Thyroid gland (tissue), 4 donors: ENCODE measurements at regions not wholly inside any gene's neighbourhood (a gene's known extent, or its start where the extent isn't known, plus 50 kb on each side); places are given as distances from the start of the nearest gene placed in this dataset.

Source experiments
- DNase-seq, 2 donors: peaks; one replicate each; pipeline ENCODE4 v3.0.0-alpha.2; 2019
- H3K27ac ChIP-seq, 3 donors: fragments of 200-600 bp; sonication (generic); 1 replicate in 2 of 3; 2 replicates in 1 of 3; pipeline ENCODE4 v1.5.1; 2016 to 2019; ENCODE audit warnings: mild to moderate bottlenecking in 1 of 3, moderate library complexity in 1 of 3
- H3K27me3 ChIP-seq: fragments of 200-600 bp; sonication (generic); one replicate; pipeline ENCODE4 v1.5.1; 2019
- H3K36me3 ChIP-seq, 2 donors: fragments of 200-600 bp; sonication (generic); one replicate each; pipeline ENCODE4 v1.5.1; 2016 to 2019
- H3K4me1 ChIP-seq, 2 donors: fragments of 200-600 bp; sonication (generic); one replicate each; pipeline ENCODE4 v1.5.1; 2017 to 2019
- H3K4me3 ChIP-seq, 3 donors: fragments of 200-600 bp; sonication (generic); replicated peaks in 1 of 3; 1 replicate in 2 of 3; 2 replicates in 1 of 3; pipeline ENCODE4 v1.5.1; 2016; ENCODE audit warnings: mild to moderate bottlenecking in 1 of 3
- H3K9me3 ChIP-seq: fragments of 200-600 bp; sonication (generic); one replicate; pipeline ENCODE4 v1.5.1; 2017
- POLR2A ChIP-seq, 2 donors: fragments of 450-650 bp; IDR thresholded peaks; one replicate each; pipeline ENCODE4 v1.6.1; 2017; ENCODE audit warnings: antibody characterized with exemption in 2 of 2, mild to moderate bottlenecking in 2 of 2, moderate library complexity in 1 of 2
- WGBS, 2 donors: methylation state at CpG; one replicate each; pipeline ENCODE4 v1.1.5; 2017; 5-methylcytosine and 5-hydroxymethylcytosine counted together
- intact Hi-C: fragments of 100-400 bp; cut with DNase I; formaldehyde crosslinking; loops from one replicate; pipeline ENCODE4 v1.15.1; 2023
- TF ChIP-seq, protein P1 (sequence below), 6 experiments: fragments of 200-600 bp in 3 of 6; fragments of 450-650 bp in 3 of 6; sonication (generic) in 3 of 6; IDR thresholded peaks; one replicate each; pipeline ENCODE4 v1.5.1; 2016 to 2019; ENCODE audit warnings: antibody characterized with exemption in 6 of 6, mild to moderate bottlenecking in 2 of 6, inconsistent platforms in 1 of 6, moderate library complexity in 1 of 6

DNA sequence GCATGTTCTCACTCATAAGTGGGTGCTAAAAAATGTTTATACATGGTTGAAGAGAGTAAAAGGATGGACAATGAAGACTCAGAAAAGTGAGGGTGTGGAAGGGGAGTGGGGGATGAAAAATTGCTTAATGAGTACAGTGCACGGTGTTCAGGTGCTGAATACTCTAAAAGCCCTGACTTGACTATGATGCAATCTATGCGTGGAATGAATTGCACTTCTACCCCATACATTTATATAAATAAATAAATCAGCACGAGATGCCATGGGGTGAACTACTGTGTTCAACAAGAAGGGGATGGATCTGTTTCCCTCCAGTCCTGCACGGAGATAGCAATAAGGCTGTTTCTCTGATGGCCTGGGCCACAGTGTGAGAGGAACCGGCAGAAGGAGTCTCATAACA lies 254.3 kb upstream of the LYZL1 start:
- Histone ChIP-seq H3K4me1 (no peaks in the 10 kb centered on the region), H3K4me3 (no peak overlapping the region), H3K36me3 (no peaks in the 10 kb centered on the region), H3K27me3 (no peaks in the 10 kb centered on the region), H3K27ac (no peak overlapping the region), H3K9me3 (no peaks in the 10 kb centered on the region)
- no peak for DNase-seq
- no peak for TF ChIP-seq POLR2A (IDR thresholded peaks at IDR 0.05)
- TF ChIP-seq, protein P1, sequence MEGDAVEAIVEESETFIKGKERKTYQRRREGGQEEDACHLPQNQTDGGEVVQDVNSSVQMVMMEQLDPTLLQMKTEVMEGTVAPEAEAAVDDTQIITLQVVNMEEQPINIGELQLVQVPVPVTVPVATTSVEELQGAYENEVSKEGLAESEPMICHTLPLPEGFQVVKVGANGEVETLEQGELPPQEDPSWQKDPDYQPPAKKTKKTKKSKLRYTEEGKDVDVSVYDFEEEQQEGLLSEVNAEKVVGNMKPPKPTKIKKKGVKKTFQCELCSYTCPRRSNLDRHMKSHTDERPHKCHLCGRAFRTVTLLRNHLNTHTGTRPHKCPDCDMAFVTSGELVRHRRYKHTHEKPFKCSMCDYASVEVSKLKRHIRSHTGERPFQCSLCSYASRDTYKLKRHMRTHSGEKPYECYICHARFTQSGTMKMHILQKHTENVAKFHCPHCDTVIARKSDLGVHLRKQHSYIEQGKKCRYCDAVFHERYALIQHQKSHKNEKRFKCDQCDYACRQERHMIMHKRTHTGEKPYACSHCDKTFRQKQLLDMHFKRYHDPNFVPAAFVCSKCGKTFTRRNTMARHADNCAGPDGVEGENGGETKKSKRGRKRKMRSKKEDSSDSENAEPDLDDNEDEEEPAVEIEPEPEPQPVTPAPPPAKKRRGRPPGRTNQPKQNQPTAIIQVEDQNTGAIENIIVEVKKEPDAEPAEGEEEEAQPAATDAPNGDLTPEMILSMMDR (IDR thresholded peaks at IDR 0.05) = no peak
- intact Hi-C loops = no loop called here
- 55 to 65% methylated on average over 5 of the region's 5 CpGs for WGBS, 2 donors

- no peaks in the 10 kb centered on the region for H3K9me3 ChIP-seq
- DNase-seq = no peak
- no peak for TF ChIP-seq POLR2A (IDR thresholded peaks at IDR 0.05)
- TF ChIP-seq, protein P1 (IDR thresholded peaks at IDR 0.05) = no peak
- no peak overlapping the region for H3K4me3 ChIP-seq
- H3K4me1 ChIP-seq = no peaks in the 10 kb centered on the region
- H3K27me3 ChIP-seq = no peaks in the 10 kb centered on the region
- no peak overlapping the region for H3K27ac ChIP-seq
- WGBS, 2 donors = 94 to 95% methylated on average over 2 of the region's 2 CpGs
- H3K36me3 ChIP-seq = no peaks in the 10 kb centered on the region
- intact Hi-C loops = no loop called here
Observed at GRCh38 chr10:29035721-29036120, 253.1 kb upstream of the LYZL1 start.

- intact Hi-C loops = no loop called here
- Histone ChIP-seq H3K4me3 (no peak overlapping the region), H3K27ac (no peak overlapping the region), H3K27me3 (no peaks in the 10 kb centered on the region), H3K4me1 (no peaks in the 10 kb centered on the region), H3K9me3 (no peaks in the 10 kb centered on the region), H3K36me3 (no peaks in the 10 kb centered on the region)
- TF ChIP-seq, protein P1 (IDR thresholded peaks at IDR 0.05) = no peak
- no peak for TF ChIP-seq POLR2A (IDR thresholded peaks at IDR 0.05)
- DNase-seq = no peak
- 92 to 95% methylated on average over 12 of the region's 12 CpGs for WGBS, 2 donors
Observed at GRCh38 chr10:29037348-29038113, 251.3 kb upstream of the LYZL1 start.

DNA sequence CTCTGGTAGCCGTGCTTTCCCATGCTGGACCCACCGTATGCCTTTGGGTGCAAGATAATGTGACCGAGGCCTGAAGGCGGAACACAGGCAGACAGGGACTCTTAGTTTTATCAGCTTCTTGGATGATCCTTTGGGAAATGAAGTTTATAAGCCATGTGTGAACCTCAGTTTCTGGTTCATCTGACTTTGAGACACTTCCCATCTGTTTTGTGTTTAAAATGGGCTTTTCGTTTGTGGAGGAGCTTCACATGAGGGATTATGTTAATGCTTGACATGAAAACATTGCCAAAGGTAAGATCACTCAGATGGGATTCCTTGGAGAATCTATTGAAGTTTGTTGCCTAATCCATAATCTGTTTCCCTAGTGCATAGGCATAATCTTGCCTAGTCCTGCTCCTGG lies 249.8 kb upstream of the LYZL1 start:
- DNase-seq = no peak
- Histone ChIP-seq H3K27ac (no peak overlapping the region), H3K36me3 (no peaks in the 10 kb centered on the region), H3K4me1 (no peaks in the 10 kb centered on the region), H3K27me3 (no peaks in the 10 kb centered on the region), H3K9me3 (no peaks in the 10 kb centered on the region), H3K4me3 (no peak overlapping the region)
- 84 to 94% methylated on average over 5 of the region's 5 CpGs for WGBS, 2 donors
- TF ChIP-seq, protein P1 (IDR thresholded peaks at IDR 0.05) = no peak
- TF ChIP-seq POLR2A (IDR thresholded peaks at IDR 0.05) = no peak
- intact Hi-C loops = no loop called here

DNA sequence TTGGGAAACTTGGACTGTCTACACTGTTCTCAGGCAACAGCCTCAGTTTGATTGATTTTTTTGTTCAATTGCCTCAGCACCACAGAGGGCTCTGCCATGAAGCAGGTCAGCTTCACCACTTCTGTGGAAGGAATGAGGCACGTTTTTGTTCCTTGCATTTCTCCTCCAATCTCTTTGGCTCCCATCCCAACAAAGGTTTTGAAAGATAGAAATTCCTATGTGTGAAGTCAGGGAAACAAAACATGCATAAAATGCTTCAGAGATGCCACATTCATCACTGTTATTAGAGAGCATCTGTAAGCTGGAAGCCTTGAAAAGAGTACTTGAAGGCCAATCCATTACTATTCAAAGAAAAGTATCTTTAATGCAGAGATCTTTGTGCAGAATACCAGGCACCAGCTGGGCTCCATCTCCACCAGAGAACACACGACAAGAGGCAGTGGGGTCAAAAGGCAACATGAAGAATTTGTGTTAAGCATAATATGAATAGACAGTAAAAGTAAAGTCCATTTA lies 249.1 kb upstream of the LYZL1 start:
- Histone ChIP-seq H3K4me3 (no peak overlapping the region), H3K36me3 (no peaks in the 10 kb centered on the region), H3K27me3 (no peaks in the 10 kb centered on the region), H3K4me1 (no peaks in the 10 kb centered on the region), H3K9me3 (no peaks in the 10 kb centered on the region), H3K27ac (no peak overlapping the region)
- DNase-seq = no peak
- TF ChIP-seq, protein P1 (IDR thresholded peaks at IDR 0.05) = no peak
- TF ChIP-seq POLR2A (IDR thresholded peaks at IDR 0.05) = no peak
- intact Hi-C loops = no loop called here
- WGBS, 2 donors = 37 to 41% methylated on average over 2 of the region's 2 CpGs
